Caco-2 (cell line): ENCODE measurements at regions not wholly inside any gene's neighbourhood (a gene's known extent, or its start where the extent isn't known, plus 50 kb on each side); places are given as distances from the start of the nearest gene placed in this dataset.

Experiments used
- BruUV-seq: library from RNA; stranded (reverse); fragments of 400-500 nt; replicated peaks from 2 replicates; lab custom pipeline; 2021; lab: Mats Ljungman, UMichigan
- CTCF ChIA-PET: fragments of 300-600 bp; sonication (Branson Sonifier 250); formaldehyde crosslinking; loops from one replicate; lab custom pipeline; 2022; ENCODE audit warnings: antibody characterized with exemption; lab: Charles Lee
- POLR2A ChIA-PET: fragments of 300-600 bp; sonication (Branson Sonifier 250); formaldehyde crosslinking; loops from one replicate; lab custom pipeline; 2022; ENCODE audit warnings: antibody characterized with exemption; lab: Charles Lee
- DNase-seq, 2 experiments: peaks; one replicate each; pipeline versions ENCODE4 v3.0.0 to v3.0.0-alpha.2; 2020 to 2022
- H3K27me3 ChIP-seq: replicated peaks from 2 replicates; pipeline ENCODE4 v1.6.0; 2011; ENCODE audit warnings: low read length; ENCODE audit not compliant: control insufficient read depth, insufficient read depth
- H3K36me3 ChIP-seq: 2 replicates; pipeline ENCODE4 v1.5.1; 2011; ENCODE audit warnings: low read length; ENCODE audit not compliant: control insufficient read depth, insufficient read depth
- H3K4me1 ChIP-seq: fragments of 250-450 bp; sonication (Bioruptor Pico); 2 replicates; pipeline ENCODE4 v1.5.1; 2020; ENCODE audit warnings: mild to moderate bottlenecking
- H3K4me3 ChIP-seq: 2 replicates; pipeline ENCODE4 v1.5.1; 2011; ENCODE audit warnings: low read depth, mild to moderate bottlenecking, control low read depth, low read length
- H3K9me3 ChIP-seq: fragments of 250-450 bp; sonication (Bioruptor Pico); 2 replicates; pipeline ENCODE4 v1.5.1; 2020; ENCODE audit warnings: mild to moderate bottlenecking, moderate library complexity
- H3K27ac Mint-ChIP-seq: one replicate; pipeline ENCODE4 v1.8.0; 2022; ENCODE audit warnings: mixed read lengths; ENCODE audit not compliant: unreplicated experiment
- H3K27me3 Mint-ChIP-seq: one replicate; pipeline ENCODE4 v1.8.0; 2022; ENCODE audit warnings: mixed read lengths; ENCODE audit not compliant: insufficient read depth, unreplicated experiment
- H3K36me3 Mint-ChIP-seq: one replicate; pipeline ENCODE4 v1.8.0; 2022; ENCODE audit warnings: mild to moderate bottlenecking, mixed read lengths; ENCODE audit not compliant: insufficient read depth, unreplicated experiment
- H3K4me1 Mint-ChIP-seq: one replicate; pipeline ENCODE4 v1.8.0; 2022; ENCODE audit warnings: low read depth, mixed read lengths; ENCODE audit not compliant: unreplicated experiment
- H3K4me3 Mint-ChIP-seq: one replicate; pipeline ENCODE4 v1.8.0; 2022; ENCODE audit warnings: mild to moderate bottlenecking, moderate library complexity, mixed read lengths; ENCODE audit not compliant: unreplicated experiment
- H3K9me3 Mint-ChIP-seq: one replicate; pipeline ENCODE4 v1.8.0; 2022; ENCODE audit warnings: mixed read lengths; ENCODE audit not compliant: unreplicated experiment
- intact Hi-C: fragments of 100-400 bp; cut with micrococcal nuclease; formaldehyde crosslinking; loops from one replicate; pipeline ENCODE4 v1.10.0; 2022; ENCODE audit not compliant: unreplicated experiment
- TF ChIP-seq, protein P1 (sequence below), 2 experiments: fragments of 200-600 bp in 1 of 2; IDR thresholded peaks; 1 replicate in 1 of 2; 2 replicates in 1 of 2; pipeline versions ENCODE4 v1.5.1 to v1.8.0; 2011 to 2022; ENCODE audit warnings: antibody characterized with exemption in 1 of 2, control low read depth in 1 of 2, inconsistent platforms in 1 of 2, low read depth in 1 of 2, low read length in 1 of 2, mild to moderate bottlenecking in 1 of 2, moderate library complexity in 1 of 2; ENCODE audit not compliant: insufficient read depth in 1 of 2, severe bottlenecking in 1 of 2, unreplicated experiment in 1 of 2

GRCh38 chr12:130087222-130087621, 75.0 kb upstream of the FZD10 start:
- Histone ChIP-seq H3K36me3 (no peaks in the 10 kb centered on the region), H3K27me3 (no peaks in the 10 kb centered on the region), H3K4me1 (no peaks in the 10 kb centered on the region), H3K4me3 (no peak overlapping the region), H3K9me3 (no peaks in the 10 kb centered on the region)
- CTCF ChIA-PET, result no interaction called here
- no peak for DNase-seq
- POLR2A ChIA-PET, result no interaction called here
- TF ChIP-seq, protein P1, sequence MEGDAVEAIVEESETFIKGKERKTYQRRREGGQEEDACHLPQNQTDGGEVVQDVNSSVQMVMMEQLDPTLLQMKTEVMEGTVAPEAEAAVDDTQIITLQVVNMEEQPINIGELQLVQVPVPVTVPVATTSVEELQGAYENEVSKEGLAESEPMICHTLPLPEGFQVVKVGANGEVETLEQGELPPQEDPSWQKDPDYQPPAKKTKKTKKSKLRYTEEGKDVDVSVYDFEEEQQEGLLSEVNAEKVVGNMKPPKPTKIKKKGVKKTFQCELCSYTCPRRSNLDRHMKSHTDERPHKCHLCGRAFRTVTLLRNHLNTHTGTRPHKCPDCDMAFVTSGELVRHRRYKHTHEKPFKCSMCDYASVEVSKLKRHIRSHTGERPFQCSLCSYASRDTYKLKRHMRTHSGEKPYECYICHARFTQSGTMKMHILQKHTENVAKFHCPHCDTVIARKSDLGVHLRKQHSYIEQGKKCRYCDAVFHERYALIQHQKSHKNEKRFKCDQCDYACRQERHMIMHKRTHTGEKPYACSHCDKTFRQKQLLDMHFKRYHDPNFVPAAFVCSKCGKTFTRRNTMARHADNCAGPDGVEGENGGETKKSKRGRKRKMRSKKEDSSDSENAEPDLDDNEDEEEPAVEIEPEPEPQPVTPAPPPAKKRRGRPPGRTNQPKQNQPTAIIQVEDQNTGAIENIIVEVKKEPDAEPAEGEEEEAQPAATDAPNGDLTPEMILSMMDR (IDR thresholded peaks at IDR 0.05; ENCODE audit: insufficient read depth in 1 of 2, low read depth in 1 of 2, low read length in 1 of 2, severe bottlenecking in 1 of 2, unreplicated experiment in 1 of 2), result no peak
- Mint-ChIP-seq H3K36me3 (no peaks in the 10 kb centered on the region), H3K27ac (no peak overlapping the region), H3K9me3 (peaks cover 18% of the 10 kb centered on the region), H3K4me1 (no peaks in the 10 kb centered on the region), H3K27me3 (peaks cover 2% of the 10 kb centered on the region), H3K4me3 (no peak overlapping the region)
- BruUV-seq, result no TSS peak
- intact Hi-C loops, result no loop called here

DNA sequence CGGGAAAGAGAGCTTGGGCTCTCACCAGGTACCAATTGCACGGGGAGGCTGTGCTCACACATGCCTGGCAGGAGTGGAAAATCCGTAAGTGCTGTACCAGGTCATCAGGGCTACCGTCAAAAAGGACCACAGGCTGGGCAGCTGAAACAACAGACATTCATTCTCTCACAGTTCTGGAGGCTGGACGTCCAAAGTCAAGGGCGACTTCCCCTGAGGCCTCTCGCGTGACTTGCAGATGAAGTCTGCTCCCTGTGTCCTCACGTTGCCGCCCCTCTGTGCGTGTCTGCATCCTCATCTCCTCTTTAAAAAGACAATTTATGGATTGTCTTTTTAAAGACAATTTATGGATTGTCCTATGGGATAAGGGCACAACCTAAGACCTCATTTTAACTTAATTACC, 73.8 kb upstream of the FZD10 start:
- H3K27me3 Mint-ChIP-seq, result peaks cover 2% of the 10 kb centered on the region
- no peaks in the 10 kb centered on the region for H3K9me3 ChIP-seq
- no TSS peak for BruUV-seq
- intact Hi-C loops, result no loop called here
- TF ChIP-seq, protein P1 (IDR thresholded peaks at IDR 0.05; ENCODE audit: insufficient read depth in 1 of 2, low read depth in 1 of 2, low read length in 1 of 2, severe bottlenecking in 1 of 2, unreplicated experiment in 1 of 2), result no peak
- DNase-seq, result no peak
- H3K27me3 ChIP-seq, result no peaks in the 10 kb centered on the region
- H3K36me3 ChIP-seq, result no peaks in the 10 kb centered on the region
- ChIA-PET CTCF (interaction anchor here (0.6 kb wide), 1 partner anchor 145 kb away, joined by 3 read pairs; no protein-coding TSS in a partner anchor), POLR2A (no interaction called here)
- H3K4me1 ChIP-seq, result no peaks in the 10 kb centered on the region
- peaks cover 21% of the 10 kb centered on the region for H3K9me3 Mint-ChIP-seq
- no peaks in the 10 kb centered on the region for H3K36me3 Mint-ChIP-seq
- H3K27ac Mint-ChIP-seq, result no peak overlapping the region
- no peak overlapping the region for H3K4me3 ChIP-seq
- no peak overlapping the region for H3K4me3 Mint-ChIP-seq
- H3K4me1 Mint-ChIP-seq, result no peaks in the 10 kb centered on the region

DNA sequence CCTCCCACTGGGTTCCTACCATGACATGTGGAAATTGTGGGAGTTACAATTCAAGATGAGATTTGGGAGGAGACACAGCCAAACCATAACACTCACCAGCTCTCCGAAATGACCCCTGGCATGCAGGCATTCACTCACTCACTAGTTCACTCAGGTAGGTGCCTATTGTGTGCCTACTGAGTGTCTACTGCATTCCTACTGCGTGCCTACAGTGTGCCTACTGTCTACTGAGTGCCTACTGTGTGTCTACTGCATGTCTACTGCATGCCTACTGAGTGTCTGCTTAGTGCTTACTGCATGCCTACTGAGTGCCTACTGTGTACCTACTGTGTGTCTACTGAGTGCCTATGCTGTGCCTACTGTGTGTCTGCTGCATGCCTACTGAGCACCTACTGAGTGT, 71.7 kb upstream of the FZD10 start:
- Mint-ChIP-seq H3K27ac (no peak overlapping the region), H3K9me3 (peaks cover 34% of the 10 kb centered on the region), H3K36me3 (no peaks in the 10 kb centered on the region), H3K27me3 (peaks cover 2% of the 10 kb centered on the region), H3K4me3 (no peak overlapping the region), H3K4me1 (no peaks in the 10 kb centered on the region)
- TF ChIP-seq, protein P1 (IDR thresholded peaks at IDR 0.05; ENCODE audit: insufficient read depth in 1 of 2, low read depth in 1 of 2, low read length in 1 of 2, severe bottlenecking in 1 of 2, unreplicated experiment in 1 of 2), result no peak
- no peak for DNase-seq
- H3K4me3 ChIP-seq, result no peak overlapping the region
- intact Hi-C loops, result no loop called here
- POLR2A ChIA-PET, result no interaction called here
- CTCF ChIA-PET, result no interaction called here
- H3K27me3 ChIP-seq, result no peaks in the 10 kb centered on the region
- no peaks in the 10 kb centered on the region for H3K9me3 ChIP-seq
- no TSS peak for BruUV-seq
- no peaks in the 10 kb centered on the region for H3K36me3 ChIP-seq
- no peaks in the 10 kb centered on the region for H3K4me1 ChIP-seq
